SK-N-SH (cell line): ENCODE measurements at regions not wholly inside any gene's neighbourhood (a gene's known extent, or its start where the extent isn't known, plus 50 kb on each side); places are given as distances from the start of the nearest gene placed in this dataset.
"Not testable (repeated sequence)": the region's sequence is repeated elsewhere in the genome, so short reads cannot be mapped to it uniquely, and the experiment has no call there.

Experiments used
- CTCF ChIA-PET: fragments of 300-600, 350-600 bp; formaldehyde crosslinking; extraction: SDS; loops from one replicate; lab custom pipeline; 2021; lab: Yijun Ruan, JAX
- POLR2A ChIA-PET: fragments of 350-600 bp; sonication (Branson Sonifier 250); formaldehyde crosslinking; extraction: SDS; loops from one replicate; lab custom pipeline; 2020; ENCODE audit warnings: antibody characterized with exemption, inconsistent platforms; lab: Yijun Ruan, JAX
- DNase-seq: peaks from one replicate; pipeline ENCODE4 v3.0.0; 2012
- H2AFZ ChIP-seq: fragments of 200-600 bp; sonication (generic); 2 replicates; pipeline ENCODE4 v1.8.1; 2016; ENCODE audit warnings: antibody characterized with exemption, mild to moderate bottlenecking, low read depth
- H3F3A ChIP-seq: fragments of 200-600 bp; sonication (generic); replicated peaks from 2 replicates; pipeline ENCODE3; 2016; ENCODE audit warnings: antibody characterized with exemption, mild to moderate bottlenecking; ENCODE audit not compliant: insufficient read depth
- H3K27ac ChIP-seq, 2 experiments: fragments of 200-500 bp in 1 of 2; fragments of 200-600 bp in 1 of 2; sonication (Bioruptor generic) in 1 of 2; sonication (generic), shearing (Covaris generic) in 1 of 2; 2 replicates each; pipeline versions ENCODE4 v1.5.1 to v1.6.1; 2014 to 2016; ENCODE audit warnings: low read depth in 2 of 2, inconsistent platforms in 1 of 2, low read length in 1 of 2, mild to moderate bottlenecking in 1 of 2, mixed read lengths in 1 of 2
- H3K27me3 ChIP-seq: fragments of 200-600 bp; sonication (generic), shearing (Covaris generic); 2 replicates; pipeline ENCODE4 v1.6.1; 2016; ENCODE audit warnings: mixed run types; ENCODE audit not compliant: insufficient read depth
- H3K36me3 ChIP-seq, 2 experiments: fragments of 200-500 bp in 1 of 2; fragments of 200-600 bp in 1 of 2; sonication (Bioruptor generic) in 1 of 2; sonication (generic) in 1 of 2; replicated peaks in 1 of 2; 2 replicates each; pipeline versions ENCODE3 to v1.5.1; 2014 to 2016; ENCODE audit warnings: low read length in 1 of 2, mild to moderate bottlenecking in 1 of 2; ENCODE audit not compliant: insufficient read depth in 2 of 2, control insufficient read depth in 1 of 2
- H3K4me1 ChIP-seq, 2 experiments: fragments of 200-500 bp in 1 of 2; fragments of 200-600 bp in 1 of 2; sonication (Bioruptor generic) in 1 of 2; sonication (generic), shearing (Covaris generic) in 1 of 2; 2 replicates each; pipeline versions ENCODE4 v1.5.1 to v1.6.1; 2014 to 2016; ENCODE audit warnings: low read depth in 1 of 2, low read length in 1 of 2, mixed run types in 1 of 2; ENCODE audit not compliant: insufficient read depth in 2 of 2, control insufficient read depth in 1 of 2
- H3K4me2 ChIP-seq: fragments of 200-600 bp; sonication (generic), shearing (Covaris generic); 2 replicates; pipeline ENCODE4 v1.6.1; 2017; ENCODE audit warnings: mixed run types
- H3K4me3 ChIP-seq, 2 experiments: fragments of 200-500 bp in 1 of 2; fragments of 200-600 bp in 1 of 2; sonication (Bioruptor generic) in 1 of 2; sonication (generic), shearing (Covaris generic) in 1 of 2; 2 replicates each; pipeline versions ENCODE4 v1.5.1 to v1.8.1; 2014 to 2016; ENCODE audit warnings: low read depth in 2 of 2, inconsistent platforms in 1 of 2, low read length in 1 of 2, mild to moderate bottlenecking in 1 of 2, mixed read lengths in 1 of 2, moderate library complexity in 1 of 2
- H3K79me2 ChIP-seq: fragments of 200-600 bp; sonication (generic); 2 replicates; pipeline ENCODE4 v1.8.1; 2017; ENCODE audit warnings: mild to moderate bottlenecking; ENCODE audit not compliant: insufficient read depth
- H3K9ac ChIP-seq: fragments of 200-600 bp; sonication (generic); 2 replicates; pipeline ENCODE4 v1.6.1; 2017; ENCODE audit warnings: mixed run types
- H3K9me2 ChIP-seq: fragments of 200-600 bp; sonication (generic); 2 replicates; pipeline ENCODE4 v1.6.1; 2017; ENCODE audit warnings: mixed run types
- H3K9me3 ChIP-seq: fragments of 200-600 bp; sonication (generic); 2 replicates; pipeline ENCODE4 v1.6.1; 2017; ENCODE audit warnings: mixed run types, mild to moderate bottlenecking, moderate library complexity
- H4K20me1 ChIP-seq: fragments of 200-600 bp; sonication (generic); 2 replicates; pipeline ENCODE4 v1.6.1; 2017; ENCODE audit warnings: mild to moderate bottlenecking, mixed run types; ENCODE audit not compliant: insufficient read depth
- CHD2 ChIP-seq: fragments of 150-350 bp; IDR thresholded peaks from 2 replicates; pipeline ENCODE4 v1.6.1; 2018; ENCODE audit warnings: low read length; ENCODE audit not compliant: partially characterized antibody
- ELF1 ChIP-seq: IDR thresholded peaks from 2 replicates; pipeline ENCODE4 v1.4.0; 2012
- EZH2phosphoT487 ChIP-seq: fragments of 200-600 bp; sonication (generic); IDR thresholded peaks from 2 replicates; pipeline ENCODE4 v1.6.1; 2017; ENCODE audit warnings: low read depth, mixed run types, mild to moderate bottlenecking, antibody characterized with exemption, moderate library complexity, borderline replicate concordance
- IRF3 ChIP-seq: fragments of 150-350 bp; IDR thresholded peaks from 2 replicates; pipeline ENCODE4 v1.6.1; 2016; ENCODE audit warnings: mild to moderate bottlenecking, low read depth, low read length
- MEF2A ChIP-seq: IDR thresholded peaks from 2 replicates; pipeline ENCODE4 v1.4.0; 2012; ENCODE audit warnings: low read depth, borderline replicate concordance
- NFIC ChIP-seq: IDR thresholded peaks from 2 replicates; pipeline ENCODE4 v1.4.0; 2012; ENCODE audit warnings: borderline replicate concordance
- NRF1 ChIP-seq: IDR thresholded peaks from 2 replicates; pipeline ENCODE4 v1.6.1; 2012; ENCODE audit warnings: low read depth, mild to moderate bottlenecking, low read length
- RCOR1 ChIP-seq: fragments of 150-350 bp; IDR thresholded peaks from 2 replicates; pipeline ENCODE4 v1.6.1; 2017; ENCODE audit warnings: antibody characterized with exemption, low read length
- SMC3 ChIP-seq: IDR thresholded peaks from 2 replicates; pipeline ENCODE4 v1.6.1; 2012; ENCODE audit warnings: low read depth, low read length, improper control_type of control experiment
- USF1 ChIP-seq: IDR thresholded peaks from 2 replicates; pipeline ENCODE4 v1.4.0; 2012; ENCODE audit warnings: low read depth, borderline replicate concordance
- USF2 ChIP-seq: fragments of 150-350 bp; IDR thresholded peaks from 2 replicates; pipeline ENCODE4 v1.6.1; 2017; ENCODE audit warnings: antibody characterized with exemption, low read length, low read depth, borderline replicate concordance
- ZBTB33 ChIP-seq: IDR thresholded peaks from 2 replicates; pipeline ENCODE4 v1.4.0; 2012; ENCODE audit warnings: low read depth, borderline replicate concordance
- WGBS: methylation state at CpG from one replicate; pipeline ENCODE4 v1.1.6; 2017; ENCODE audit warnings: low lambda C conversion rate; 5-methylcytosine and 5-hydroxymethylcytosine counted together

GRCh38 chr6:84953111-84953755 lies 188.8 kb upstream of the TBX18 start:
- no peak for DNase-seq

GRCh38 chr6:84944926-84945325 lies 180.5 kb upstream of the TBX18 start:
- H4K20me1 ChIP-seq, H3K9ac ChIP-seq, H3F3A ChIP-seq, DNase-seq, H3K79me2 ChIP-seq, H3K9me2 ChIP-seq, CTCF ChIA-PET, H3K4me1 ChIP-seq, H3K4me3 ChIP-seq, H2AFZ ChIP-seq, H3K9me3 ChIP-seq, POLR2A ChIA-PET, H3K27me3 ChIP-seq, H3K27ac ChIP-seq, H3K4me2 ChIP-seq, H3K36me3 ChIP-seq: not testable (repeated sequence)
- 9% methylated on average over 7 of the region's 7 CpGs for WGBS

More at GRCh38 chr6:84953111-84953755, 188.8 kb upstream of the TBX18 start:
- Histone ChIP-seq H3K4me2 (no peak overlapping the region), H2AFZ (no peak overlapping the region), H3F3A (no peaks in the 10 kb centered on the region), H3K9me2 (0 out of 2 replicates have a peak, but pooled peaks cover 4% of the 10 kb centered on the region), H3K9ac (no peak overlapping the region), H4K20me1 (no peaks in the 10 kb centered on the region), H3K36me3 (no peaks in the 10 kb centered on the region), H3K27me3 (no peaks in the 10 kb centered on the region), H3K27ac (no peak overlapping the region), H3K79me2 (no peaks in the 10 kb centered on the region), H3K9me3 (no peaks in the 10 kb centered on the region), H3K4me1 (no peaks in the 10 kb centered on the region), H3K4me3 (no peak overlapping the region)
- WGBS = 6% methylated on average over 2 of the region's 2 CpGs
- ChIA-PET POLR2A (no interaction called here), CTCF (no interaction called here)
- TF ChIP-seq MEF2A (no peak), ZBTB33 (no peak), USF1 (no peak), IRF3 (no peak), CHD2 (no peak)

GRCh38 chr6:84943905-84944304 lies 179.5 kb upstream of the TBX18 start:
- 81% methylated on average over 1 of the region's 1 CpG for WGBS
- no peak overlapping the region for H3K4me2 ChIP-seq
- no peak for TF ChIP-seq ELF1
- TF ChIP-seq ZBTB33 = no peak
- TF ChIP-seq NRF1 = no peak
- TF ChIP-seq SMC3 = no peak
- no peak for TF ChIP-seq EZH2phosphoT487
- no peak for TF ChIP-seq USF2
- no peak for TF ChIP-seq RCOR1
- no peak for TF ChIP-seq USF1
- no peak for TF ChIP-seq NFIC

More at GRCh38 chr6:84943905-84944304, 179.5 kb upstream of the TBX18 start:
- Histone ChIP-seq H3K79me2 (no peaks in the 10 kb centered on the region), H2AFZ (no peak overlapping the region), H4K20me1 (no peaks in the 10 kb centered on the region), H3K27ac (no peak overlapping the region), H3K9ac (no peak overlapping the region), H3K4me1 (no peaks in the 10 kb centered on the region), H3K9me3 (no peaks in the 10 kb centered on the region), H3F3A (no peaks in the 10 kb centered on the region), H3K4me3 (no peak overlapping the region), H3K36me3 (no peaks in the 10 kb centered on the region), H3K9me2 (0 out of 2 replicates have a peak, but pooled peaks cover 4% of the 10 kb centered on the region), H3K27me3 (no peaks in the 10 kb centered on the region)
- CTCF ChIA-PET = no interaction called here
- POLR2A ChIA-PET = no interaction called here
- no peak for DNase-seq
